HG03060 (cell line): ENCODE measurements at regions not wholly inside any gene's neighbourhood (a gene's known extent, or its start where the extent isn't known, plus 50 kb on each side); places are given as distances from the start of the nearest gene placed in this dataset.
A peak's percentile ranks its signal among the peaks of the same experiment; 100 is the strongest.

Experiments used
- ATAC-seq: cut with Tn5 transposase; IDR thresholded peaks from one replicate; pipeline ENCODE4 v1.9.1; 2021; ENCODE audit warnings: low read depth, moderate number of reproducible peaks; ENCODE audit not compliant: unreplicated experiment

DNA sequence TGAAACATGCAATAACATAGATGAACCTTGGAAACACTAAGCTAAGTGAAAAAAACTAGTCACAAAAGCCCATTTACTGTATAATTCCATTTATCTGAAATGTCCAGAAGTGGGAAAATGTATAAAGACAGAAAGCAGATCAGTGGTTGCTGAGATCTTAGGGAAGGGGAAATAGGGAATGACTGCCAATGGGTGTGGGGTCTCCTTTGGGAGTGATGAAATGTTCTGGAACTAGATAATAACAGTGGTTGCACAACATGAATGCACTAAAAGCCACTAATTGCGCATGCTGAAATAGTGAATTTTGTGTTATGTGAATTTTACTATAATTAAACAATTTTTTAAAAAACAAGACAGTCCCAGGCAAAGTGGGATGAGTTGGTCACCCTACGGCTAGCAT lies 472.8 kb downstream of the CCDC171 start:
- no peak for ATAC-seq

DNA sequence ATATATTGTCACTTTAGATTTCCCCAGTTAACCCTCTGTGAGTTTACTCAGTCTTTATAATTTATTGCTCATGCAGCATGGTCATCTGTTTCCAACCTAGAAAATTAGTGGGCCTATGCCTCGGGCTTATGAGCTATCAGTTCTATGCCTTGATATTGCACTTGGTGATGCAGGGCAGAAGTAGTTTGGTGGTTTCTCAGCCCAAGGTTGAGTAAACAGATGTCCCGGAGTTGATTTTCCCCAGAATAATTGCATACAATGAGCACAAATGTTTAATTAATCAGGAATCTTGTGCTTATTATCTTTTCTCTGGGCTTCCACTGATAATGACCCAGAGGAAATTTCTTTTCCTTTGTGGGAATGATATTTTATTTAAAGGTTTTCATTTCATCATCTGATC lies 474.0 kb downstream of the CCDC171 start:
- no peak for ATAC-seq

DNA sequence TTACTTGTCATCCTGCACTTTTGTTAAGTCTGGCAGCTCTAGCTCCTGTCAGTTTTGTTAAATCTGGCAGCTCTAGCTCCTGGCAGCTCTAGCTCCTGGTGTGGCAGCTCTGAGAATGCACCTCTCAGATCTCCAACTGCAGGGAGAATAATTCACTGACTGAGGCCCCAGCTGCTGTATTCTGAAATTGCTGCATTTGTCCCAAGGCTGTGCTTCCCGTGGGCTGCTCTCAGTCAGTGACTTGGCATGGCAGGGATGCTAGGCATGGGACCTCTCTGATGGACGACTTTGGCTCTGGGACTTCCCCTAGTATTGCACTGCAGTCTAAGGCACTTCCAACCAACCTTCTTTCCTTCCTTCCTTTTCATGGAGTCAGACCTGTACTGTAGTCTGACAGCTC lies 475.7 kb downstream of the CCDC171 start:
- no peak for ATAC-seq

DNA sequence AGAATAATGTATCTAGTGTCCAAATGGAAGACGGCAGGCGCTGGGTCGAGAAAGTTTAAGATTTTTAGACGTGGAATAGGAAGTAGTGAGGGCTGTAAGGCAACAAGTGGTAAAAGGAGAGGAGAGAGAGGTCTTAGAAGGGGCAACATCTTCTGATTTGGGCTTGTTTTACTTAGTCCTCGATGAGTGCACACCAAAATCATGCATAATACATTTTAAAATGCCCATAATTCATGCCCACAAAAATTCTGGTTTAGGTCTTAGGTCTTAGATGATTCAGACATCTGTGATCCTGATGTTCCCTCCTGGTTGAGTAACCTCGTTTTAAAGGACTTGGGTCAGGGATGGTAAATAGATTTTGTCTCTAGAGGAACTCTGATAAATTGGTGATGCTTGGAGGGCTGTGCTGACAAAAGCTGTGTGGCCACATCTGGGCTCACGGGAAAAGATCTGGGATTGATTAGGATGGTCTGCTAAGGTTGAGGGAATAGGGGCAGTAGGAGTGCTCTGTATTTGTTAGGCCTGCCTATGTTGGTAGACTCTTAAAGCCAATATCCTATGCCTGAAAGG lies 476.3 kb downstream of the CCDC171 start:
- ATAC-seq: no peak

DNA sequence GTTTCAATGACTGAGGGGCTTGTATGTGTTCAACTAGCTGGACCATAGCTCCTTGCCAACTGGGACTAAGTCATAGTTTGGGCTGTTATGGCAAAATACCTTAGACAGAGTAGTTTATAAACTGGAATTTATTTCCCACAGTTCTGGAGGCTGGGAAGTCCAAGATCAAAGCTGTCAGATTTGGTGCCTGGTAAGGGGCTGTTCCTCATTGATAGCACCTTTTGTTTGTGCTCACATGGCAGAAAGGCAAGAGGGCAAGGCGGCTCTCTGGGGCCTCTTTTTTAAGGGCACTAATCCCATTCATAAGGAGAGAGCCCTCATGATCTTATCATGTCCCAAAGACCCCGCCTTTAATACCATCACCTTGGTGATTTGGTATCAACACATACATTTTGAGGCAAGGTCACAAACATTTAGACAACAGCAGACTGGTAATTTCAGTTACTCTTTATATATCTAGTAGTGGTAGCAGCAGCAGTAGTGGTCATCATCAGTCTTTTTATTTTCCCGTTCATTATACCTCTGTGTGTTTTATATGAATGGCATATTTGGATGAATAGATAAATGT lies 477.0 kb downstream of the CCDC171 start:
- no peak for ATAC-seq

DNA sequence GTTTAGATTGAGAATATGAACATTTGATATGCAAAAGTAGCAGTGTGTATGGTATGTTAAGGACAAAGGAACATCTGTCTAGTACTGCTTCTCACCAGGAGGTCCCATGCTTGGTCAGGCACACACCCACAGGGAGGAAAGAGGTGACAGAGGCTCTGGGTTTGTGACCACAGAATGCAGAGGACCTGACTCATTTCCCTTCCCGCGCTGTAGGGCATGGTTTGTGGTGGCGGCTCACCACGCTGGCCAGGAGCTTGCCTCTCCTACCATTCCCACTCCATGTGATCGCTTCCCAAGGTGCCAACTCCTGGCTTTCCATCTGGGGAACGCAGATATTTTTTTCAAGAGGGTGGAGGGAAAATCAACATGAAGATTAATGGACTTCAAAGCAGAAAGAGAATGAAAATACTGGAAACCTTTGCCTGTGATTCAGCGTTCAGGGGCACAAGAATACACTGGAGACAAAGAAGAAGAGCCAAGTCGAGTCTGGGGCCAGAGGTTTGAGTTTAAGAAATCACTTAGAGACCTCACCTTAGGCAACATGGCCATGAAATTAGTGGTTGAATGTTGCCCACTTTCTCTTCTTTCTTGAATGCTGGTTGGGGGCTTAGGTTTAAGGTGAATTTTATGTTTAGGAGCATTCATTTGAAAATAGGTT lies 477.8 kb downstream of the CCDC171 start:
- peak; percentile 98 for ATAC-seq

DNA sequence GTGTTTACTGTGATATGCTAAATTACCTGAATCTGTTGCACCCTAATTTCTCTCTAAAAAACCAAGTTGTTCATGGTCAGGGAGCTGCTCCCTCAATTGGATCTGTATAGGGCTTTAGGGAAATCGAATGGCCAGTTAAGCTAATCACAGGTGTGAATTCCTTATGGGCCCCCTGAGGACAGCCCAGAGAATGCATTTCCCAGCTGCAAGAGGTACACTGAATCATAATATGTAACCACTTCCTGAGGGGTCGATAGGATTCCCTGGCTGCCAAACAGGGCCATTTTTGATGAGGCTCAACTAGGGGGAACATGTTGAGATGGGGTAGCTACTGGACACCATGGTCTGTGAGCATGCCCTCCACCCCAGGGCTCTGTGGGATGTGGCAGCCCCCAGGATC lies 478.6 kb downstream of the CCDC171 start:
- ATAC-seq: no peak

DNA sequence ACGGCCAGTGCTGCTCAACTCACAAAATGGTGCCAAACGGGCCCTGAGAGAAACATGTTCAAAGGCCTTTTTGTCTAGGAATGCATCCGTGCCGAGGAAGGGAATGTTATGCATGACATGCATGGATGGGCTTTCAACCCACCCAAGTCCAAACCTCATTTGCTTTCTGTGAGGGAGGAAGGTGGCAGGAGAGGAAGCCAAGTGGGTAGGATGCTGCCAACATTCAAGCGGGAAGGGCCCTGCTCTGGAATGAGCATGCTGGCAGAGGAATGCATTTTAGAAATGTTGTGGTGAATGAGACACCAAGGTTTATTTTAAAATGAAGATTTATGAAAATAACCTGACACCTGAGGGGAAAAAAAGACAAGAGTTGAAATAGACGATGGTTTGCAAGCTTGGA lies 479.1 kb downstream of the CCDC171 start:
- ATAC-seq: no peak

DNA sequence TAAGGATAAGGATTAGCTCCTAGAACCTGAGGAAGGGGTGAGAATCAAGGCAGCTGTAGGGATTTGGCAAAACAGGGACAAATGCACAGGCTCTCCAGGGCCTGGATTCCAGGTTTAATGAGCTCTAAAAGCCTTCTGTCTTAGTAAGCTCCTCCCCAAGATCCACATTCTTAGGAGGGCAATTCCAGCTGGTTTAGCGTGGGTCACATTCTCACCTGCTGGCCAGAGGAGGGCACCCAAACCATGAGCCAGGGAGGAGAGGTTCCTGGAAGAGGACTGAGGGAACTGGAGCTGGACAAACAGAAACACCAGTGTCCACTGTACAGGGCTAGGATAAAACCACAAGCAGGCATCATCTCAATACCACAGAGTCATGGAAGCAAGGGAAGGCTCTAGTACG lies 480.0 kb downstream of the CCDC171 start:
- ATAC-seq: no peak

DNA sequence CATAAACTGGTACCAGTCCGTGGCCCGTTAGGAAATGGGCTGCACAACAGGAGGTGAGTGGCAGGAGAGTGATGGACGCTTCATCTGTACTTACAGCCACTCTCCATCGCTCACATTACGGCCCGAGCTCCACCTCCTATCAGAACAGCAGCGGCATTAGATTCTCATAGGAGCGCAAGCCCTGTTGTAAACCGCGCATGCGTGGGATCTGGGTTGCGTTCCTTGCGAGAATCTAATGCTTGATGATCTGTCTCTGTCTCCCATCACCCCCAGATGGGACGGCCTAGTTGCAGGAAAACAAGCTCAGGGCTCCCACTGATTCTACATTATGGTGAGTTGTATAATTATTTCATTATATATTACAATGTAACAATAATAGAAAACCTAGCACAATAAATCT lies 480.4 kb downstream of the CCDC171 start:
- ATAC-seq: no peak

DNA sequence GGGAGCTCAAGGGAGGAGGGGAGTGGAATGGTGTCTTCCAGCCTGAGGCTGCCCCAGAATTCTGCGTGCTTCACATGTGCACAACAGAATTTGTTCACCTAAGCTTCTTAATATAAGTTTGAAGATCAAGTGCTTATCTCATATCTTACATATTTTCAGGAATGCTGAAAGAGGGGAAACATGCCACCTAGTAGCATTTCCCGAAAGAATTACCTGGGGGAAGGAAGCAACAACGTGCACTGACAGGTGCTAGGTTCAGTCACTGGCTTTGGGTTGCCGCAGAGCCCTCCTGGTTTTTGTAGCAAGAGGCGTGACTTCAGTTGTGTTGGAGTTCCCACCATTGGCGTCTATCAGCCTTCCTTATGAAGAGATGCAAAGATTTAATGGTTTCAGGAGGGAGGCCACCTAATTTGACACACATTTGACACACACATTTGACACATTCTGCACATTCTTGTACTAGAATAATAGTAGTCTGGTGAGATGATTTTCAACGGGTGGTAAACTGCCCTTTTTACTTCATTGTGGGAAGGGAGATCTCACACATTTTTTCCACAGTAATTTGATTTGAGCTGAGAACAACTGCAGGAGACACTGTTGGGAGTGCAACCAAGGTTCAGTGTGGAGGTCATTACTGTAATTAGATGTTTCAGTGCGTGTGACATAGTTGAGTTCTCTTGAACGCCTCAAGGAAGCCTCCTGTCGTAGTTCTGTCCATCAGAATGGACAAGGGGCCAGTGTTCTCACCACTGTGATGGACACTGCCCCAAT lies 481.3 kb downstream of the CCDC171 start:
- no peak for ATAC-seq

DNA sequence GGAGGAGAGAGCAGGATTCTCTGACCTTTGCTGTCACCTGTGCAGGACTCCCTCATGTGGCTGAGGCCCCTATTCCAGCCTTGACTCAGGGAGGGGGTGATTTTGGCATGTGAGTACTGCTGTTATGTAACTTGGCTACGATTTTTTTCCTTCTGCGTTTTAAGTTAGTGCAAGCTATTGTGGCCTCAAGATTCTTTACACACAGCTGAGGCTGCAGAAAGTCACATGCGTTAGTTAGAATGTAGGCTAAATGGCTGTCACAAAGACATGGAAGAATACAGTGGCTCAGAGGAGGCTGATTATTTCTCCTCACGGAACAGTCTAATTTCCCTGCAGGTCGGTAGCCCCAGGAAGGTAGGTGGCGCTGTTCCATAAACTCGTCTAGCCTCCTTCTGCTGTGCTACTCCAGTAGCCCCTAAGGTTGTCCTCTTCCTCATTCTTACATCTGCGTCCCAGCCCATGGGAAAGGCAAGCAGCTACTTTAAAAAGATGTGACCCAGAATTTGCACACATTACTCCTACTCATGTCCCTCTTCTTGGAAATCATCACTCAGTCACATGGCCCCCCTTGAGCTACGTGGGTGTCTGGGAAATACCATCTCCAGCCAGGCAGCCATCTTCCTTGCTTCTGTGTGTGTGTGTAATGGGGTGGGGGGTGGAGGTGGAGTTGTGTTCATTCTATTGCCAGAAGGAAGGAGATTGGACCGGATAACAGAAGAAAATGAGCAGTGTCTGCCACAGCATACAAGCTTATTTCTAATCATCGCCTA lies 486.6 kb downstream of the CCDC171 start:
- ATAC-seq: no peak

DNA sequence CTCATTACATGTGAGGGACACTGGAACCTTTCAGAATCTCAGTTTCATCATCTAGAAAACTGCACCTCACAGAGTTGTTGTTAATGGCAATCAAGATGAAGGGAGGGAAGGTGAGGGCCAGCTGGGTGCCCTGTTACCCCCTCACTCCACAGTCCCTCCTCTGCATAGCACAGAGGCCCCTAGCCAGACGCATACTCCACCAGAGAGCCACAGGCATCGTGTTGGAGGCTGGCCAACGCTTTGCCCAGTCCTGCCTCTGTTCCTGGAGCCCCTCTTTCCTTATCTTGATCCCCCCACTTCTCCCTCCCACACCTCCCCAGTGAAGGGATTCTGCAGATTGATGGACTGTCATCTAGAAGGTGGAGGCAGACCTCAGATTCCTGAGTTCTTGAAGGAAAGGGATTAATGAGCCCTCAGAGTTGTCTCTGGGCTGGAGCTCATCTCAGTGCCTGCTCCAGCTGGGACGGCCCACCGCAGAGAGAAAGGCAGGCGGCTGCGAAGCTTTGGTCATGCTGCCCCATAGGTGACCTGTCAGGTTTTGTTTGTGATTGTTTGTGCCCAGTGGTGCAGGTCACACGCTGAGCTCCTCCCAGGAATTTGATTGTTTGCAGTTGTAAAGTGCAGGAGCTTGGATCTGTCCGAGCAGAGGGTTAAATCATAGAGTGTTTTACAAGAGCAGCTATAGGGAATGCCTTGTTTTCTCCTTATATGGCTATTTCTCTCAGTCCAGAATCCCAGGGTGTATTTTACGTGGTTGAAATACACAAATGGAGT lies 487.3 kb downstream of the CCDC171 start:
- ATAC-seq: no peak

DNA sequence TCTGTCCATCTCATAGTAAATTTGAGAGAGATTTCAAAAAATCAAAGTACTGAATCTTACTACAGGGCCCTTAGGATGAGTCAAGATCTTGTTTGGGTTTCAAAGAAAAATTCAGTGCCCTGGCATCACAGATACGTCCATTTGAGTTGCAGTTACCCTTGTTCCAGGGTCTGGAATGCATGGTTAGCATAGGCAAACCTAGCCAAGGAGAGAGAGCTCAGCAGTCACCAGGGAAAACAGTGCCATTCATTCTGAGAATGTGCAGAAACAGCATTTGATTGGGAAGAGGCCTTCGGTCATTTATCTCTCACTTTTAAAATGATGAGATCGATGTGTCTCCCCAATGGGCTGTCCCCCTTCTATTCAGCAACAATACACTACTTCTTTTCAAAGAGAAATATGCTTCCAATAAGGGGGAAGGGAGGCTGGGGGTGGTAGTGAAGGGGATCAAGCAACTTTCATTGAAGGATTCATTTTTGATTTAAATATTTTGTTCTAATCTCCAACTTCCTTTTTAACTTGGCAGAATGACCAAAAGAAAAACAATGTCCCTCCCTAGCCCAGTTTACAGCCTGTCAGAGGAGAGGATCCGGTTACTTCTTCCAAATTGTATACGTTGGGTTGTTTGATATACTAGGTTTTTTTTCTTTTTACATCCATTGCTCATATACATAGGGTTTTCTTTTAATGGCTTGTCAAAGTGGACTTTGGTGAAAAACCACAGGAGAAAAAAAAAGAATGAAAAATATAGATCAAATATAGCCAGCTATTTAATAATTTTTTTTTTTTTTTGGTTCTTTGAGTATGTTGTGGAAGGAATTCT lies 491.1 kb downstream of the CCDC171 start:
- ATAC-seq: no peak

DNA sequence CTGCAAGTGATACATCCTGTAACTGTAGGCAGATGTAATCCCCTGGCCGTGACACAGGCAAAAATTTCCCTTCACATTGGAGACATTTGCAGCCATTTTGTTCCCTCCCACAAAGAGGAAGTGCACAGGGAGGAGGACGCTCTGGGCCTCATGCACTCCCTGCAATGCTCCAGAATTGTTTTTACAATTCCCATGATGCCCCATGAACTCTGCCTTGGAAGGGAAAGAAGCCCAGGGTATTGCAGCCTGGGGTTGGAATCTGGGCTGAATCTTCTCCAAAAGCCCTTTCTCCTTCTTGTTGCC lies 491.7 kb downstream of the CCDC171 start:
- ATAC-seq: no peak

DNA sequence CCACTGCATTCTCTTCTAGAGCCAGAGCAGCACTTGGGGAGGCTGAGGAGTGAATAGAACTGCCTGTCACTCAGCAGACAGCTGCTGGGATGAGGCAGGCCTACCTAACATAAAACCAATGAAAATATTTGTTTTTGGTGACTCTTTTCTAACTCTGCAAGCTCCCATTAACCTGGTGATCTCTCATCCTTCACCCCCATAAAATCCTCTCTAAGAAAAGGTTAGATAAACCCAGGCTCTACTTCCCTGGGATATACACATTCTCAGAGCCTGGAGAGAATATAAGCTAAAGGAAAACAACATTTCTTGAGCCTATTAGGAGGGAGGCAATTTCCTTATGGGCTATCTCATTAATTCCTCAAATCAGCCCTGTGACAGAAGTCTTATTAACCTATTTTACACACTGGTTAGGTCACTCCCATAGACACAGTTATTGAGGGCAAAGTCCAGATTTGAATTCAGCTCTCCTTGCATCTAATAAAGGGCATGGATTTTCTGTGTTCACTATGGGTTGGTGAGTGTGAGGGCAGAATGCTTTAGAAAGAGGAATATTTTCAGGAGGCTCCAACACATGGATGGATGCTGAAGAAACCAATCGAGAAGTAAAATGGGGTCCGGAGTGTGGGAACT lies 492.9 kb downstream of the CCDC171 start:
- ATAC-seq: no peak

DNA sequence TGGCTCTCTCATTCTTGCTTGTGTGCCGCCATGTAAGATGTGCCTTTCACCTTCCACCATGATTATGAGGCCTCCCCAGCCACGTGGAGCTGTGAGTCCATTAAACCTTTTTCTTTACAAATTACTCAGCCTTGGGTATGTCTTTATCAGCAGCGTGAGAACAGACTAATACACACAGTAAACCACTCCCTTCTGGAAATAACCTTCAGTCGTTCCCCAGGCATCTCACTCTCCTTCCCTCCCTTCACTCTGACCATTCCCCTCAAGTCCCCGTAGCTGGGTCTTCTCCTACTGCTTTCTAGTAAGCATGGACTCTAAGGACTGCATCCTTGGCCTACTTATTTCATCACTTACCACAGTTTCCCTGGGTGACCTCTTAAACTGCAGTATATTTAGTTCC lies 493.9 kb downstream of the CCDC171 start:
- ATAC-seq: no peak

DNA sequence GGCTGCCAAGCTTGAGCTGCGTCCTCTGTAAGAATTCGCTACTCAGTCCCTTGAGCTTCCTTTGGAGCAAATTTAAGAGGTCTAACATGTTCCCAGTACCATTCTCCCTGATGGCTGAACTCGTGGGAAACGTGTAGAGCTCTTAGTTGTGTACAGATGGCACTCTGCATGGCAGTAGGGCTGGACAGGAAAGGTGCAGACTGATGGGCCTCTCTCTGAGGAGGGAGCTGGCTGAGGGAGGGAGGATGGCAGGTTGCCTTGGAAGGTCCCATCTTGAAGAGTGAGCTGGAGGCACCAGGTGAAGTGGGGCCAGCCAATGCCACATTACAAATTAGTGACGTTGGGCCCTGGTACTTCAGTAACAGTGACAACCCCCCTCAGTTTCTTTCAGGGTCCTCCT lies 495.3 kb downstream of the CCDC171 start:
- ATAC-seq: no peak

DNA sequence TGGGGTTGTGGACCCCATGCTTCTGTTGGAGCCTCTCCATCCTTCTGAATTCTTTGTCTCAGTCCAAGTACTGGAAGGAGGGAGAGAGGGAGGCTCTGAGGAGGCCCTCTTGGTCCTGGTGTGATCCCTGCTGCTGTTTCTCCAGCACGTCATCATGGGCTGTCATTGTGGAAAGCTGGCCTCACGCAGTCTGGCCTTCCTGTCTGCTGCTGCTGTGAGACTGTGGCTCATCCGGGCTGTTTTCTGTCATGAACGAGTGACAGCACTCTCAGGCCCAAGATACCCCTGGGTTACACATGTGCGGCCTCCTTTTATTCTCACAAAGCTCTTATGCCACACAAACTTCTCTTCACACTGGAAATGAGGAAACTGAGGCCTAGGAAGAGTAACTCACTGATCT lies 499.3 kb downstream of the CCDC171 start:
- no peak for ATAC-seq
